Activated naive CD8-positive, alpha-beta T cell treated with anti-CD3 and anti-CD28 coated beads, Interleukin-2, amount 50 U/mL, for 16 hours (primary cell): ENCODE measurements at regions not wholly inside any gene's neighbourhood (a gene's known extent, or its start where the extent isn't known, plus 50 kb on each side); places are given as distances from the start of the nearest gene placed in this dataset.
"Not testable (repeated sequence)": the region's sequence is repeated elsewhere in the genome, so short reads cannot be mapped to it uniquely, and the experiment has no call there.

Source experiments
- DNase-seq: peaks from one replicate; pipeline ENCODE4 v3.0.0-alpha.2; 2020; ENCODE audit warnings: low read depth, low spot score

- no peak for DNase-seq
These were observed 160.1 kb downstream of the SPRY2 start for GRCh38 chr13:80180740-80181355.

DNA sequence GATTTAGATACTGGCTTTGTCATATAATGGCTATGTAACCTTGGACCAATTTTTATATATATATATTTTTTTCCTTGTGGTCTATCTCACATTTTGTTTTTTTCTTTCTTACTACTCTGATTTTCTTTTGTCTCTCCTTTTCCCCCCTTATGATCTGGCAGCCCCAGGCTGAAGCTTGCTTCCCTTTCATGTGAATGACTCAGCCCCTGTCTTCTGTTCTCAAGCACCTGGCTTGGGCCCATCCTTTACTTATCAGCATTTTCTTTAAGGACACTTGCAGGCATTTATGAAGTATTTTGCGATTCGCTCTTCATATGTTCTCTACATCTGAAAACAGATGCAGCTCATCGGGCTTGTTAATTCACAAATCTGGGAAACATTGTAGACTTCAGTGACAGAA lies 163.6 kb downstream of the SPRY2 start:
- no peak for DNase-seq

DNA sequence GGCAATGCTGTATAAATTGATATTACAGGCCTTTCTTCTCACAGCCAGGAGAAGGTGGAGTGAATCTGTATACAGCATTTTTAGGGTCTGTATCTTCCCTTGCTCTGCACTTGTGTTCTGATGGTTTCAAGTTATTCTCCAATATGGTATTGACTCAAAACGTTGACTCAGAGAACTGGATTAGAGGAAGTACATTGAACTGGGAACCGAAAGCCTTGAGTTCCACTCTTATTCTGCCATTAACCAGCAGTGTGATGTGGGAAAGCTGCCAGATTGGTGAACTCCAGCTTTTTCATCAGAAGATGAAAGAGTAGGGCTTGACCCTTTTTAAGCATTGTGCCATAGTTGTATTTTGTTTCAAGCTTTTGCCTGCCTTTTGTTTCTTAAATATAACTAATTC lies 167.7 kb downstream of the SPRY2 start:
- no peak for DNase-seq

GRCh38 chr13:80171096-80171495 lies 169.8 kb downstream of the SPRY2 start:
- DNase-seq = no peak

- no peak for DNase-seq
These were observed 172.7 kb downstream of the SPRY2 start for GRCh38 chr13:80168089-80168850.

DNA sequence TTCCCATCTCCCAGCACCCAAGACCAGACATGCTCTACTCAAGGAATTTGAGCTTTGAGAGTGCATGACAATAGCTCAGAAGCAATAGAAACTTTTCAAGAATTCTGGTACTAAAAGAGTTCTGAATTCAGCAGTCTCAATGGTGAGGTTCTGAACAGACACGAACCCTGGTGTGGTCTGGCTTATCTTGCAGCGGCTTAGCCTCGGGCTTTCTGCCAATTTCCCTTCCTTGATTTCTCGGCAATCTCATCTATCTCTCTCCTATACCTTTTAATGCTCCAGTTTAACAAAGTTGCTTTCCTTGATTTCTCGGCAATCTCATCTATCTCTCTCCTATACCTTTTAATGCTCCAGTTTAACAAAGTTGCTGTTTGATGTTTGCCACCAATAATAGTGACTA lies 174.6 kb downstream of the SPRY2 start:
- DNase-seq = no peak

GRCh38 chr13:80164462-80164861 lies 176.5 kb downstream of the SPRY2 start:
- DNase-seq = no peak

GRCh38 chr13:80161896-80162295 lies 179.0 kb downstream of the SPRY2 start:
- no peak for DNase-seq

DNA sequence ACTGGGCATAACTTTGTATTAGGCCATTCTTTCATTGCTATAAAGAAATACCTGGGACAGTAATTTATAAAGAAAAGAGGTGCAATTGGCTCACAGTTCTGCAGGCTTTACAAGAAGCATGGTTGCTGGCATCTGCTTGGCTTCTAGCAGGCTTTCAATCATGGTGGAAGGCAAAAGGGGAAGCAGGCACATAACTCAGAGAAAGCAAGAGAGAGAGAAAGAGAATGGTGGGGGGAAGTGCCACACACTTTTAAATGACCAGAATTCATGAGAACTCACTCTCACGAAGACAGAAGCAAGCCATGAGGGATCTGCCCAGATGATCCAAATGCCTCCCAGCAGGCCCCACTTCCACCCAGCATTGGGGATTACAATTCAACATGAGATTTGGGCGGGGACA lies 179.7 kb downstream of the SPRY2 start:
- DNase-seq = no peak

- DNase-seq = no peak
These were observed 180.8 kb downstream of the SPRY2 start for GRCh38 chr13:80160110-80160509.

DNA sequence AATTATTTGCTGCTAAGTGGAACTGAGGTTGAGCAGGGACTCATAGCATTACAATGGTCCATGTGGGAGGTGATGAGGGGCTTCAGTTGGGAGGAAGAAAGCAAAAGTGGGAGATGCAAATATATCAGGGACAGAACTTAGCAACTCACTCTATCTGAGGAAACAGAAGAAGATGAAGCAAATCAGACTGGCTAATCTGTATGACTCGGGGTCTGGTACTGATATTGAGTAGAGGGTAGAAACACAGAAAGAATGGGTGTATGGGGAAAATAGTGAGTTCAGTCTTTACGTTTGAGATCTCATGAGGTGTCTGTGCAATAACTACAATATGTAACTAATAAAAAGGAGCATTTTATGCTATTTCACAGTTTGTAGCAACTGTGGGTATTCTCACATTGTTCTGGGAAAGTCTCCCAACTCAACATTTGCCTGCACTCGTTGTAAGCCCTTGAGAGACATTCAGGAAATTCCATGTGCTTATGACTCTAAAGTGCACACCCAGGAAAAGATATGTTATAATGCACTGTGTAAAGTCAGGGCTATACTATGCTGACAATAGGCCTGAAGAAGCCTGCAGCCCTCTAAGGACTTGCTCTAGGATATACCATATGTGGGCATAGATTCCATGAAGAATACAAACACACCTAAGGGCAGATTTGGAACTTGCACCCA lies 183.5 kb downstream of the SPRY2 start:
- DNase-seq = no peak

- not testable (repeated sequence) for DNase-seq
These were observed 188.8 kb downstream of the SPRY2 start for GRCh38 chr13:80152142-80152541.

DNA sequence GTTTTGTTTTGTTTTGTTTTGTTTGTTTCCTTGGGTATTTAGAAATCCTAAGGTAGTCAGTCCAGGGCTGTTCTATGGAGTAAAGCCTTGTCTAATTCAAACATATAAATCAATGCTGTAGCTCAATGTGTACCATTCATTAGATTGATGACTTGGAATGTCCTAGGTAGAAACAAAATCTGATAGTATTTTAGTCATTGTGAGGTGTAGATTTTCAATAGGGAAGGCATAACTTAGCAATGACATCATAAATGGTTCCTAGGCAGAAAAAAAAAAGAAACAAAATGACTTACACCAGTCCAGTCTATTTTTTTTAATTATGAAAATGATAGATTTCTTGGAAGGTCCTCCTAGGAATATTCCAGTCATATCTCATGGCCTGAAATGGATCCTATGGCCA lies 189.9 kb downstream of the SPRY2 start:
- DNase-seq = no peak

- no peak for DNase-seq
These were observed 191.2 kb downstream of the SPRY2 start for GRCh38 chr13:80149736-80150135.

- DNase-seq = no peak
These were observed 195.7 kb downstream of the SPRY2 start for GRCh38 chr13:80145171-80145690.

DNA sequence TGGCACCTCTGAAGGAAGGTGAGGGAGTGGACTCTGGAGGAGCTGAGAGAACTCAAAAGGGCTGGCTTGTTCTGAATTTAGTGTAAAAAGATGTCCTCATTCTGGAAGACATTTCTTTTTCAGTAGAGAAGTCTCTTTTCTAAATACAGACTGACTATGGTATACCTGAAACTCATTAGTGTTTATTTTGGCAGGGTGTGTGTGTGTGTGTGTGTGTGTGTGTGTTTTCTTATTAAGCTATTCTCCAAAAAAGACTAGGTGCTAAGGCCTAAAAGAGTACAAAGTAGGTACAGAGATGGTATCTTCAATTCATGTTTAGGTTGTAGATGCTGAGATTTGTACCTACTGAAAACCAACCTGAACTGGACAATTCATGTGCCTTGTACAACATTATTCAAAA lies 196.4 kb downstream of the SPRY2 start:
- DNase-seq = no peak

DNA sequence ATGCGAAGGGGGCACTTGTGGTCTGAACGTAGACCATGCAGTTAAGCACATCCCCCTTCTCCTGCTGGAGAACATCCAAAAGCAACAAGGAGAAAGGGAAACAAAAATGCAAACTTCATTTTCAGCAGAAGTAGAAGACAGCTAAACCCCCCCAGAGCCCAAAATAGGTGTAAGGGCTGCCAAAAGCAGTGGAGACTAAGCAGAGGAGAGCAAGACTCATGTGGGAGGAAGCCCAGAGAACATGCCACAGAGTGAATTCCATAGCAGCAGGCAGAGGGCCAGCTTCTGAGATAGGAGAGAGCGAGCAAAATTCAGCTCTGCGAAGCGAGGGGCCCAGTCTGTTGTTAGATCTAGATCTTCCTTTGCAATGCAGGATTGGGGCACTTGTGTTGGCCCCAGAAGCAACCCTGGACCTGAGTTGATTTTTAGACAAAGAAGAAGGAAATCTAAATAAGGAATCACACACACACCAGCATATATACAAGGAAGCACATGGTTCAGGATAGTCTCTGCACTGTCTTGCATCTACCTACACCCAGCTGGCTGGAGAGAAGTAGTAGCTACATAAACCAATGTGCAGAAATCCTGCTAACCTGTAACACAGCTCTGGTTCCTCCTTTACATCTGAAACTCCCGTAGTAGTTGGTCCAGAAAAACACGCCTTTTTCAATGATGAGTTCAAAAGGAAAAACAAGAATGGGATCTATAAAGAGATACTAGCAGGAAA lies 199.6 kb downstream of the SPRY2 start:
- DNase-seq = no peak

DNA sequence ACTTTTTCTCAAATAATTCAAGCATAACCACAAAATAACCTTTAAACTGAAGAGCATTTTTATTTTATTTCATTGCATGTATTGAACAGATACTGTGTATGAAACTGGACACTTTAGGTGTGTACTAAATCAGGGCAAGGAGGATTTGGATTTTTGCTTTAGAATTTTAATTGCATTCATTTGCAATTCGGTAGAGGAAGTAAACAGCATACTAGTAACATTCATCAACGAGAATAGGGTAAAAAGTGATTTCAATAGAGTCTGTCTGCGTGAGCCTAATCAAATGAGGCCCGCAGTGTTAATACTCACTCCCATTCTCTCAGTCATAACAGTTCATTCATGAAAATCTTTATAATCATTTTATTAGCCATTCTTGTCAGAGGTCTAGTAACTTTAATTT lies 200.2 kb downstream of the SPRY2 start:
- no peak for DNase-seq

DNA sequence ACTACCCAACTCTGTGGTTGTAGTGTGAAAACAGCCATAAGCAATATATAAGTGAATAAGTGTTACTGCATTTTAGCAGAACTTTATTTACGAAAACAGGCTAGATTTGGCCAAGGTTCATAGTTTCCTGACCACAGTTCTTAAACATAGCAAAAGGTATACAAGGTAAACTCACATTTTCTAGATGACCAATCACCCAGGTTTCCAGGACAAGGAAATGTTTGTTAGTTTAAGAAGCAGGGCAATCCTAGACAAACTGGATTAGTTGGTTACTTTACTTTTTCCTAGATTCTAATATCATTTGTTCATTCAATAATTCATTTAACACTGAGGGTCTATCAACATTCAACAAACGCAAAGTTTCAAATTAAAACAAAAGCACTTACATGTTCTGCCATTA lies 201.7 kb downstream of the SPRY2 start:
- DNase-seq = no peak

GRCh38 chr13:80137994-80138393 lies 202.9 kb downstream of the SPRY2 start:
- DNase-seq = no peak

GRCh38 chr13:80134346-80134745 lies 206.6 kb downstream of the SPRY2 start:
- no peak for DNase-seq

- no peak for DNase-seq
These were observed 207.2 kb downstream of the SPRY2 start for GRCh38 chr13:80133631-80134261.
